Aorta (tissue), 5 donors: ENCODE measurements at regions not wholly inside any gene's neighbourhood (a gene's known extent, or its start where the extent isn't known, plus 50 kb on each side); places are given as distances from the start of the nearest gene placed in this dataset.

Experiments
- ATAC-seq: fragments of 200-7000 bp; cut with Tn5 transposase; one replicate; pipeline ENCODE4 v1.9.1; 2022; ENCODE audit warnings: moderate library complexity; ENCODE audit not compliant: low FRiP score
- DNase-seq, 2 donors: peaks; one replicate each; pipeline ENCODE4 v3.0.0-alpha.2; 2020
- H3K27ac ChIP-seq, 2 donors: one replicate each; pipeline ENCODE4 v1.5.1; 2013; ENCODE audit warnings: low read length in 2 of 2, mild to moderate bottlenecking in 2 of 2, moderate library complexity in 2 of 2, control low read depth in 1 of 2, inconsistent platforms in 1 of 2, low read depth in 1 of 2
- H3K27me3 ChIP-seq, 2 donors: one replicate each; pipeline ENCODE4 v1.6.1; 2013; ENCODE audit warnings: control low read depth in 1 of 2, low read length in 1 of 2, mild to moderate bottlenecking in 1 of 2, moderate library complexity in 1 of 2; ENCODE audit not compliant: insufficient read depth in 2 of 2, control insufficient read depth in 1 of 2
- H3K36me3 ChIP-seq, 2 donors: one replicate each; pipeline ENCODE4 v1.6.1; 2013; ENCODE audit warnings: control low read depth in 1 of 2, low read length in 1 of 2, mild to moderate bottlenecking in 1 of 2; ENCODE audit not compliant: insufficient read depth in 2 of 2, control insufficient read depth in 1 of 2
- H3K4me1 ChIP-seq, 2 donors: one replicate each; pipeline ENCODE4 v1.6.1; 2013; ENCODE audit warnings: low read length in 2 of 2, control low read depth in 1 of 2, mild to moderate bottlenecking in 1 of 2, moderate library complexity in 1 of 2; ENCODE audit not compliant: insufficient read depth in 2 of 2, control insufficient read depth in 1 of 2
- H3K4me3 ChIP-seq, 2 donors: one replicate each; pipeline ENCODE4 v1.5.1; 2013; ENCODE audit warnings: low read length in 2 of 2, control low read depth in 1 of 2, mild to moderate bottlenecking in 1 of 2
- H3K9me3 ChIP-seq: one replicate; pipeline ENCODE4 v1.6.1; 2013; ENCODE audit warnings: mild to moderate bottlenecking, low read length; ENCODE audit not compliant: control insufficient read depth
- WGBS, 2 donors: extraction: QIAGEN DNeasy Blood & Tissue Kit; methylation state at CpG; one replicate each; pipeline ENCODE4 v1.1.7; 2013; 5-methylcytosine and 5-hydroxymethylcytosine counted together
- intact Hi-C, 2 donors: fragments of 100-400 bp; cut with DNase I; formaldehyde crosslinking; loops; one replicate each; pipeline versions ENCODE4 v1.14.2 to v1.15.0; 2022
- donor health status: healthy with polysubstance abuse.
- donor health status: Bipolar disorder and iron deficiency.
- donor health status: DM: no; HTN: no; CAD: no.
- donor health status: DM: no; HTN: no; CAD: no.
- donor health status: DM: yes; HTN: yes; CAD: no.

DNA sequence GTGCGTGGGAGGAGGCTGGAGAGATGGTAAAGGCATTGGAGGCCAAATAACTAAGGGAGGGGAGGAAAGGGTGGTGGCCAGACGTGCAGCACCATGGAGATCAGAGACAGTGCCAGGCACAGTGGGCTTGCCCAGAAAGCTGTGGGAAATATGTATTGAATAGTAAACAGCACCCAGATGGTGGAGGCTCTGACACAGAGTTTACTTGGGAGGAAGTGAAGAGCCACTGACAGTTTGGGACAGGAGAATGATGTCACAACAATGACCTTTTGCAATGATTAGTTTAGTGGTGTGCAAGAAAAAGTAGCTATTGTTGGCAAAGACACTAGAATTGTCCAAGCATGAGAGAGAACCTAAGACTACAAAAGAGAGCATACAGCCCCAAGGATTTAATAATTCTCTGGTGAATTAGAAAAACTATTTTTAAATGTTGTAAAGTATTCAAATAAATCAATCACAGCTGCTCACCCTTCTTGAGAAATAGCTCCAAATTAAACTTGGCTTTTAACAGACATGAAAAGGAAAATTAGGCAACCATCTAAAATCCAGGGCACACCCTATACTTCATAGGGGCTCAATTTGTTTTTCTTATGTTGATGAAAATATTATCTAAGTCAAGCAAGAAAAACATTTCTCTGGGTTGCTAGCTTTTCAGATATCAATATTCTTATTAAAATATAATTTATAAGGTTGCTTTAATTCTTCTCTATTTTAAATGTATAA is 458.7 kb upstream of the HNRNPA3 start:
- no peak for DNase-seq
- Histone ChIP-seq H3K27me3 (no peaks in the 10 kb centered on the region), H3K9me3 (no peaks in the 10 kb centered on the region), H3K27ac (no peak overlapping the region), H3K4me1 (no peaks in the 10 kb centered on the region), H3K36me3 (no peaks in the 10 kb centered on the region), H3K4me3 (no peak overlapping the region)
- intact Hi-C loops = no loop called here
- peak; percentile 42 for ATAC-seq
- WGBS, 2 donors = 13 to 22% methylated on average over 2 of the region's 2 CpGs

DNA sequence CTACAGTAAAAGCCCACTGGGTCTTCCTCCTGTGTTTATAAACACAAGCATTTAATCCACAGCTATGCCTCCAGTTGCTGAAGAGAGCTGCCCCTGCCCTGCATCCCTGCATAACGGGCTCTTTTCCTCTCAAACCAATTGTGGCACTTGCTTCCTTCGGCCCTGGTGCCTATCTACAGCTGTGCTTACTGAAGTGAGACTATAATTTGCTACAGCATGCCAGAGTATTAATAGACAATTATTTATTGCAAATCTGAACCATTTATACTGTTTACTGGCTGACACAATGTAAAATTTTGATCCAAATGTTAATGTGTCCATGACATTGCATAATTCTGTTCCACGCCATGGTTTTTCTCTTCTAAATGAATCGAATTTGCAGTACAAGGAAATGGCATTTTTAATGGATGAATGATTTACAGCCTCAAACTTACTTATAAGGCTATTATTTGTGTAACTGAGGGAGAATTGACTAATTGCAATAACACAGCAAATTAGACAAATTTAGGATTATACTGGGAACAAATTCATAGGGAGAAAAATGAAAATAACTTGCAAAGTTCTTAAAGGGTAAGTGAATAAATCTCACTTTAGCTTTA is 457.0 kb upstream of the HNRNPA3 start:
- no peak overlapping the region for H3K4me3 ChIP-seq
- H3K4me1 ChIP-seq = no peaks in the 10 kb centered on the region
- no peaks in the 10 kb centered on the region for H3K27me3 ChIP-seq
- no peaks in the 10 kb centered on the region for H3K9me3 ChIP-seq
- H3K36me3 ChIP-seq = no peaks in the 10 kb centered on the region
- intact Hi-C loops = no loop called here
- ATAC-seq (no peak), DNase-seq (no peak)
- WGBS, 2 donors = 93 to 94% methylated on average over 4 of the region's 4 CpGs
- no peak overlapping the region for H3K27ac ChIP-seq

- Histone ChIP-seq H3K4me1 (no peaks in the 10 kb centered on the region), H3K27me3 (no peaks in the 10 kb centered on the region), H3K27ac (no peak overlapping the region), H3K36me3 (no peaks in the 10 kb centered on the region), H3K9me3 (no peaks in the 10 kb centered on the region), H3K4me3 (no peak overlapping the region)
- DNase-seq (no peak), ATAC-seq (no peak)
- WGBS, 2 donors = 41 to 59% methylated on average over 3 of the region's 3 CpGs
- intact Hi-C loops = no loop called here
These were observed 454.2 kb upstream of the HNRNPA3 start for GRCh38 chr2:176758426-176758825.

GRCh38 chr2:176760439-176760838 is 452.2 kb upstream of the HNRNPA3 start:
- no peaks in the 10 kb centered on the region for H3K36me3 ChIP-seq
- no peak overlapping the region for H3K27ac ChIP-seq
- no peak overlapping the region for H3K4me3 ChIP-seq
- intact Hi-C loops = no loop called here
- no peak for ATAC-seq
- H3K4me1 ChIP-seq = no peaks in the 10 kb centered on the region
- 96 to 97% methylated on average over 4 of the region's 4 CpGs for WGBS, 2 donors
- H3K27me3 ChIP-seq = no peaks in the 10 kb centered on the region
- H3K9me3 ChIP-seq = no peaks in the 10 kb centered on the region
- DNase-seq = no peak

DNA sequence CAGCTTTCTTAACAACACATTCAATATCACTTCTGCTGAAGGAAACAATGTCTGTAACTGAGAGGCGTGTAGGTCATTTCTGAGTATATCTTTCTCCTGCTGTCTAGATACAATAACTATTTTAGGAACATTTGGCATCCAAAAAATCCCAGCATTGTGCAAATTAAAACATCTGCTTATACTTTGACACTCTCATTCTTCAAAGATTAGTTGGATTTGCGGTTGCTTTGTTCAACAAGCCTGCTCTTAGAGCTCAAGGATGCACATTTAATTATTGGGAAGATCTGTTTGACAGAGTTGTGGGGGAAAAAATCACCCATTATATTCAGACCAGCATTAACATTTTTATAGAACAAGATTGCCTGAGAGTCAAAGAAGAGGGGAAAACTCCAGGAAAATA is 449.5 kb upstream of the HNRNPA3 start:
- 44 to 61% methylated on average over 2 of the region's 2 CpGs for WGBS, 2 donors
- ATAC-seq = no peak
- H3K27ac ChIP-seq = no peak overlapping the region
- intact Hi-C loops = no loop called here
- H3K27me3 ChIP-seq = no peaks in the 10 kb centered on the region
- H3K4me1 ChIP-seq = no peaks in the 10 kb centered on the region
- H3K36me3 ChIP-seq = no peaks in the 10 kb centered on the region
- no peak overlapping the region for H3K4me3 ChIP-seq
- H3K9me3 ChIP-seq = no peaks in the 10 kb centered on the region
- no peak for DNase-seq

DNA sequence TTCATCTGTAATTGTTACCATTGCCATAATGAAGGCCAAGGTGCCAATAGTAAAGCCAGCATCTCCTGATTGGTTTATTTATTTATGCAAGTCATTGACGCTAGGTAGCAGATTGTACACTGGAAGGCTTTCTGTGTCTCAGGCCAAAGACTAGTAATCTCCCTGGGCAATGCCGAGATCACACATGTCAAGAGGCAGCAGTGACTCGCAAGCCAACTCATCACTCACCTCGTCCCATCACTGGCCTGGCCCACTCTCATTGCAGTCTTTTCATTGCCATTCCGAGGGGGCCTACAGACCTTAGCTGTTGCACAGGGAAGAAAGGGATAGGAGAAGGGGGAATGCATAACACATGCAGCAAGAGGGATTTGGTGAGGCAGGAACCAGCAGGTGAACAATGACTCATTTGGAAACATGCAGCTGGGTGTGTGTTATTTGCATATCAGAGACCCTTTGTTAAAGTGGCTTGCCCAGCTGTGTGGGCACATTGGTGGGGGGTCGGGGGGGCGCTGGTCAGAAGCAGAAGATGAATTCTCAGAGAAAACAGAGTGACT is 448.7 kb upstream of the HNRNPA3 start:
- Histone ChIP-seq H3K27ac (no peak overlapping the region), H3K27me3 (no peaks in the 10 kb centered on the region), H3K4me3 (no peak overlapping the region), H3K4me1 (no peaks in the 10 kb centered on the region), H3K9me3 (no peaks in the 10 kb centered on the region), H3K36me3 (no peaks in the 10 kb centered on the region)
- 77 to 82% methylated on average over 7 of the region's 7 CpGs for WGBS, 2 donors
- intact Hi-C loops = no loop called here
- DNase-seq (no peak), ATAC-seq (no peak)

GRCh38 chr2:176764921-176765320 is 447.7 kb upstream of the HNRNPA3 start:
- Histone ChIP-seq H3K4me3 (no peak overlapping the region), H3K4me1 (no peaks in the 10 kb centered on the region), H3K9me3 (no peaks in the 10 kb centered on the region), H3K36me3 (no peaks in the 10 kb centered on the region), H3K27ac (no peak overlapping the region), H3K27me3 (no peaks in the 10 kb centered on the region)
- no peak for ATAC-seq
- intact Hi-C loops = no loop called here
- 95 to 98% methylated on average over 6 of the region's 6 CpGs for WGBS, 2 donors
- DNase-seq = no peak

DNA sequence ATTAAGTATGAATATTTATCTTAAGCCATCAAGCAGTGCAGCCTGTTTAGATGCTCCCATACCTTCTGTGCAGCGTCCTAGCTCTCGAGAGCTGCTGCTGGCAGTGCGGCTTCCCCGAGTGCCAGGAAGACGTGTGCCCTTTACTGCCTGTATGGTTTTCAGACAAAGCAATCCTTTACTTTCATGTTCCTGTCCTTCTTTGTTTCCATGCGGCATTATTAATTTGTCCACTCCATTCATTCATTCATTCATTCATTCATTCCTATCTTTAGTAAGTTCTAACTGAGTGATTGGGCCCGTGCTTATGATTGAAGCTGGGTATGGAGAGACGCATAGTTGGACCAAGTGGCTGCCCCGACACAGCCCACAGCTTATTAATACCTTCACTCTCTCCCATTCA is 446.6 kb upstream of the HNRNPA3 start:
- 96 to 98% methylated on average over 8 to 9 of the region's 9 CpGs for WGBS, 2 donors
- Histone ChIP-seq H3K4me3 (no peak overlapping the region), H3K27me3 (no peaks in the 10 kb centered on the region), H3K27ac (no peak overlapping the region), H3K9me3 (no peaks in the 10 kb centered on the region), H3K4me1 (no peaks in the 10 kb centered on the region), H3K36me3 (no peaks in the 10 kb centered on the region)
- no peak for ATAC-seq
- intact Hi-C loops = no loop called here
- no peak for DNase-seq

DNA sequence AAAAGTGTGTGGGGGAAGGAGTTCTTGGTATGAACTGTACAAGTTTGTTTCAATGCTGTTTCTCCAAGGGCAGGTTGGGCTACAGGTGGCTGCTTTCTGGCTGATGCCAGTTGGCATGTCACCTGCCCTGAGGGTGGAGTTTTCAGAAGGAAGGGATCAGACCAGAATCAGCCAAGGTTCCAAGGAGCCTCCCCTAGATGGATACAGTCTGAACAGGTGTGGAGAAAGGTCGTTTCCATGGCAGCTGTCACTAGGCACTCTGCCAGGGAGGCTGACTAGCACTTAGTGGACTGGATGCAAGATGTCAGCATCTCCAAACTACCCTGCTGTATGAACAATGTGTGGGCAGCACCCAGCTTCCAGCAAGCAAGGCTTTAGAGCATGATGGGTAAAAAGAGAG is 444.4 kb upstream of the HNRNPA3 start:
- DNase-seq (no peak), ATAC-seq (no peak)
- intact Hi-C loops = no loop called here
- H3K27ac ChIP-seq = no peak overlapping the region
- no peaks in the 10 kb centered on the region for H3K9me3 ChIP-seq
- no peaks in the 10 kb centered on the region for H3K4me1 ChIP-seq
- no peak overlapping the region for H3K4me3 ChIP-seq
- no peaks in the 10 kb centered on the region for H3K36me3 ChIP-seq
- H3K27me3 ChIP-seq = no peaks in the 10 kb centered on the region
- WGBS, 2 donors = 60 to 81% methylated on average over 1 of the region's 1 CpG
